Cardiac fibroblast (primary cell): ENCODE measurements at regions not wholly inside any gene's neighbourhood (a gene's known extent, or its start where the extent isn't known, plus 50 kb on each side); places are given as distances from the start of the nearest gene placed in this dataset.

Source experiments
- DNase-seq, 2 donors: peaks; one replicate each; pipeline versions ENCODE4 v3.0.0 to v3.0.0-alpha.2; 2010; ENCODE audit warnings: low read depth in 2 of 2
- H3K4me3 ChIP-seq, 2 donors: replicated peaks in 1 of 2; 1 replicate in 1 of 2; 2 replicates in 1 of 2; pipeline ENCODE4 v1.5.1; 2011; ENCODE audit warnings: low read depth in 2 of 2, low read length in 2 of 2, mild to moderate bottlenecking in 2 of 2, moderate library complexity in 1 of 2
- CTCF ChIP-seq: IDR thresholded peaks from one replicate; pipeline ENCODE4 v1.5.1; 2011; ENCODE audit warnings: low read depth, mild to moderate bottlenecking, low read length, inconsistent platforms

GRCh38 chr1:24999906-25000305 lies 69.8 kb upstream of the RUNX3 start:
- no peak for DNase-seq
- TF ChIP-seq CTCF = no peak
- no peak overlapping the region for H3K4me3 ChIP-seq

- H3K4me3 ChIP-seq = no peak overlapping the region
- TF ChIP-seq CTCF = no peak
- DNase-seq = no peak
These were observed 69.3 kb upstream of the RUNX3 start for GRCh38 chr1:24999426-24999825.

GRCh38 chr1:24998563-24999245 lies 68.6 kb upstream of the RUNX3 start:
- no peak for DNase-seq
- no peak overlapping the region for H3K4me3 ChIP-seq
- no peak for TF ChIP-seq CTCF

GRCh38 chr1:24996983-24997893 lies 67.2 kb upstream of the RUNX3 start:
- no peak for TF ChIP-seq CTCF
- no peak overlapping the region for H3K4me3 ChIP-seq
- no peak for DNase-seq

- H3K4me3 ChIP-seq = no peak overlapping the region
- TF ChIP-seq CTCF = no peak
These were observed 66.4 kb upstream of the RUNX3 start for GRCh38 chr1:24996456-24996855.

GRCh38 chr1:24995661-24996060 lies 65.6 kb upstream of the RUNX3 start:
- no peak for DNase-seq
- H3K4me3 ChIP-seq = no peak overlapping the region
- TF ChIP-seq CTCF = no peak

More at GRCh38 chr1:24996456-24996855, 66.4 kb upstream of the RUNX3 start:
- no peak for DNase-seq
